ENCODE measurements at regions not wholly inside any gene's neighbourhood (a gene's known extent, or its start where the extent isn't known, plus 50 kb on each side); places are given as distances from the start of the nearest gene placed in this dataset.

GRCh38 chr1:188986745-188987417, 1490.8 kb downstream of the BRINP3 start:
- DNase-seq: no peak
- WGBS, 2 donors: 67 to 74% methylated on average over 9 of the region's 9 CpGs
- intact Hi-C loops (cut with DNase I): no loop called here

GRCh38 chr1:188988589-188988988, 1489.1 kb downstream of the BRINP3 start:
- DNase-seq: no peak
- TF ChIP-seq CTCF (IDR thresholded peaks at IDR 0.05) (no peak), POLR2A (IDR thresholded peaks at IDR 0.05) (no peak), POLR2AphosphoS5 (IDR thresholded peaks at IDR 0.05) (no peak), EP300 (IDR thresholded peaks at IDR 0.05) (no peak)
- Histone ChIP-seq H3K27ac (no peak overlapping the region), H3K4me3 (no peak overlapping the region), H3K4me1 (no peaks in the 10 kb centered on the region), H3K9me3 (no peaks in the 10 kb centered on the region), H3K27me3 (no peaks in the 10 kb centered on the region), H3K36me3 (no peaks in the 10 kb centered on the region)
- 62 to 76% methylated on average over 3 of the region's 3 CpGs for WGBS, 2 donors
- intact Hi-C loops (cut with DNase I): no loop called here

More at GRCh38 chr1:188986745-188987417, 1490.8 kb downstream of the BRINP3 start:
- no peaks in the 10 kb centered on the region for H3K27me3 ChIP-seq
- H3K36me3 ChIP-seq: no peaks in the 10 kb centered on the region
- H3K27ac ChIP-seq: no peak overlapping the region
- H3K4me1 ChIP-seq: no peaks in the 10 kb centered on the region
- no peak overlapping the region for H3K4me3 ChIP-seq
- no peak for TF ChIP-seq EP300 (IDR thresholded peaks at IDR 0.05)
- TF ChIP-seq POLR2AphosphoS5 (IDR thresholded peaks at IDR 0.05): no peak
- no peak for TF ChIP-seq POLR2A (IDR thresholded peaks at IDR 0.05)
- no peak for TF ChIP-seq CTCF (IDR thresholded peaks at IDR 0.05)
- H3K9me3 ChIP-seq: no peaks in the 10 kb centered on the region

- DNase-seq: no peak
- TF ChIP-seq EP300 (IDR thresholded peaks at IDR 0.05): no peak
- TF ChIP-seq POLR2AphosphoS5 (IDR thresholded peaks at IDR 0.05): no peak
- TF ChIP-seq POLR2A (IDR thresholded peaks at IDR 0.05): no peak
- TF ChIP-seq CTCF (IDR thresholded peaks at IDR 0.05): no peak
- H3K4me3 ChIP-seq: no peak overlapping the region
- no peaks in the 10 kb centered on the region for H3K4me1 ChIP-seq
- no peaks in the 10 kb centered on the region for H3K27me3 ChIP-seq
- H3K27ac ChIP-seq: no peak overlapping the region
- intact Hi-C loops (cut with DNase I): no loop called here
- no peaks in the 10 kb centered on the region for H3K9me3 ChIP-seq
- 75 to 88% methylated on average over 2 of the region's 2 CpGs for WGBS, 2 donors
- no peaks in the 10 kb centered on the region for H3K36me3 ChIP-seq
Measured at GRCh38 chr1:188991221-188991930, 1486.3 kb downstream of the BRINP3 start.

GRCh38 chr1:189007824-189008223, 1469.8 kb downstream of the BRINP3 start:
- no peaks in the 10 kb centered on the region for H3K4me1 ChIP-seq
- TF ChIP-seq POLR2A (IDR thresholded peaks at IDR 0.05) (no peak), POLR2AphosphoS5 (IDR thresholded peaks at IDR 0.05) (no peak), CTCF (IDR thresholded peaks at IDR 0.05) (no peak), EP300 (IDR thresholded peaks at IDR 0.05) (no peak)
- no peak overlapping the region for H3K27ac ChIP-seq
- no peaks in the 10 kb centered on the region for H3K9me3 ChIP-seq
- no peaks in the 10 kb centered on the region for H3K27me3 ChIP-seq
- intact Hi-C loops (cut with DNase I): no loop called here
- WGBS, 2 donors: 31 to 57% methylated on average over 3 of the region's 3 CpGs
- no peaks in the 10 kb centered on the region for H3K36me3 ChIP-seq
- DNase-seq: no peak
- no peak overlapping the region for H3K4me3 ChIP-seq

Data from sigmoid colon (tissue), 6 donors.